ENCODE measurements at regions not wholly inside any gene's neighbourhood (a gene's known extent, or its start where the extent isn't known, plus 50 kb on each side); places are given as distances from the start of the nearest gene placed in this dataset.
A peak's percentile ranks its signal among the peaks of the same experiment; 100 is the strongest.

GRCh38 chr22:26890870-26891269 lies 233.5 kb downstream of the MIAT start:
- TF ChIP-seq CTCF (optimal IDR thresholded peaks at IDR 0.05 in 1 of 3, IDR thresholded peaks at IDR 0.05 in 1 of 3, conservative IDR thresholded peaks at IDR 0.05 in 1 of 3; ENCODE audit: extremely low read depth in 1 of 3, insufficient read depth in 2 of 3, low read length in 3 of 3): peak in 2 of 3 experiments; percentile 19 to 65
- no peak for TF ChIP-seq EZH2 (IDR thresholded peaks at IDR 0.05; ENCODE audit: low read length)

Data from keratinocyte (primary cell).